Fibroblast of skin of abdomen (primary cell): ENCODE measurements at regions not wholly inside any gene's neighbourhood (a gene's known extent, or its start where the extent isn't known, plus 50 kb on each side); places are given as distances from the start of the nearest gene placed in this dataset.
"Not testable (repeated sequence)": the region's sequence is repeated elsewhere in the genome, so short reads cannot be mapped to it uniquely, and the experiment has no call there.

Source experiments
- DNase-seq: peaks from one replicate; pipeline ENCODE4 v3.0.0-alpha.2; 2013

- DNase-seq = no peak
These were observed 186.1 kb downstream of the ATOH1 start for GRCh38 chr4:94014484-94015136.

- no peak for DNase-seq
These were observed 187.4 kb downstream of the ATOH1 start for GRCh38 chr4:94015956-94016355.

- DNase-seq = no peak
These were observed 174.9 kb upstream of the SMARCAD1 start for GRCh38 chr4:94032754-94033153.

- no peak for DNase-seq
These were observed 170.7 kb upstream of the SMARCAD1 start for GRCh38 chr4:94036964-94037363.

- no peak for DNase-seq
These were observed 169.5 kb upstream of the SMARCAD1 start for GRCh38 chr4:94038195-94038594.

GRCh38 chr4:94039226-94039625, 168.4 kb upstream of the SMARCAD1 start:
- no peak for DNase-seq

GRCh38 chr4:94044471-94044870, 163.2 kb upstream of the SMARCAD1 start:
- not testable (repeated sequence) for DNase-seq

- no peak for DNase-seq
These were observed 144.6 kb upstream of the SMARCAD1 start for GRCh38 chr4:94063084-94063483.

- DNase-seq = no peak
These were observed 138.6 kb upstream of the SMARCAD1 start for GRCh38 chr4:94068753-94069719.

- DNase-seq = no peak
These were observed 131.2 kb upstream of the SMARCAD1 start for GRCh38 chr4:94076498-94076897.

- no peak for DNase-seq
These were observed 123.5 kb upstream of the SMARCAD1 start for GRCh38 chr4:94084155-94084554.

GRCh38 chr4:94099141-94099540, 108.5 kb upstream of the SMARCAD1 start:
- not testable (repeated sequence) for DNase-seq

GRCh38 chr4:94112644-94113043, 95.0 kb upstream of the SMARCAD1 start:
- DNase-seq = no peak

- no peak for DNase-seq
These were observed 92.0 kb upstream of the SMARCAD1 start for GRCh38 chr4:94115687-94116086.

GRCh38 chr4:94116842-94117241, 90.8 kb upstream of the SMARCAD1 start:
- DNase-seq = no peak

GRCh38 chr4:94126669-94127068, 81.0 kb upstream of the SMARCAD1 start:
- DNase-seq = no peak

GRCh38 chr4:94127707-94128328, 79.8 kb upstream of the SMARCAD1 start:
- DNase-seq = peak; percentile 14

GRCh38 chr4:94131212-94131611, 76.5 kb upstream of the SMARCAD1 start:
- DNase-seq = no peak

GRCh38 chr4:94135701-94136100, 72.0 kb upstream of the SMARCAD1 start:
- DNase-seq = no peak

GRCh38 chr4:94139931-94140612, 67.6 kb upstream of the SMARCAD1 start:
- DNase-seq = no peak

- no peak for DNase-seq
These were observed 66.7 kb upstream of the SMARCAD1 start for GRCh38 chr4:94141001-94141400.

- DNase-seq = not testable (repeated sequence)
These were observed 59.6 kb upstream of the SMARCAD1 start for GRCh38 chr4:94148052-94148451.

- no peak for DNase-seq
These were observed 55.2 kb upstream of the SMARCAD1 start for GRCh38 chr4:94152466-94152865.
